C4-2B (cell line): ENCODE measurements at regions not wholly inside any gene's neighbourhood (a gene's known extent, or its start where the extent isn't known, plus 50 kb on each side); places are given as distances from the start of the nearest gene placed in this dataset.

Source experiments
- CTCF ChIP-seq: fragments of 450-650 bp; conservative IDR thresholded peaks from 2 replicates; pipeline ENCODE4 v1.5.1; 2017; ENCODE audit warnings: mild to moderate bottlenecking
- ZFX ChIP-seq: fragments of 450-650 bp; IDR thresholded peaks from 2 replicates; pipeline ENCODE4 v1.6.1; 2017

GRCh38 chr18:77776104-77776503 is 526.5 kb downstream of the GALR1 start:
- TF ChIP-seq CTCF (no peak; the same call in 1 of the 2 replicates), ZFX (no peak)
